Loucy (cell line): ENCODE measurements at regions not wholly inside any gene's neighbourhood (a gene's known extent, or its start where the extent isn't known, plus 50 kb on each side); places are given as distances from the start of the nearest gene placed in this dataset.

ENCODE experiments used
- EZH2phosphoT487 ChIP-seq: fragments of 200-600 bp; IDR thresholded peaks from 2 replicates; pipeline ENCODE4 v1.6.1; 2018; ENCODE audit warnings: antibody characterized with exemption, mild to moderate bottlenecking, moderate library complexity, borderline replicate concordance
- TF ChIP-seq, protein P1 (sequence below): fragments of 200-600 bp; sonication (generic); conservative IDR thresholded peaks from 2 replicates; pipeline ENCODE4 v1.5.1; 2014; ENCODE audit warnings: mild to moderate bottlenecking, antibody characterized with exemption, low read length

DNA sequence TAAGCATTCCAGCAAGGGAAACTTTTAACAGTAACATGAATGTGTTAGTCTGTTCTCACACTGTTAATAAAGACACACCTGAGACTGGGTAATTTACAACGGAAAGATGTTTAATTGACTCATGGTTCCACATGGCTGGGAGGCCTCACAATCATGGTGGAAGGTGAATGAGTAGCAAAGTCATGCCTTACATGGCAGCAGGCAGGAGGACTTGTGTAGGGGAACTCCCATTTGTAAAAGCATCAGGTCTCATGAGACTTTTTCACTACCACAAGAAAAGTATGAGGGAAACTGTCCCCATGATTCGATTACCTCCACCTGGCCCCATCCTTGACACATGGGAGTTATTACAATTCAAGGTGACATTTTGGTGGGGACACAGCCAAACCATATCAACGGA, 168.3 kb downstream of the PAH start:
- TF ChIP-seq, protein P1, sequence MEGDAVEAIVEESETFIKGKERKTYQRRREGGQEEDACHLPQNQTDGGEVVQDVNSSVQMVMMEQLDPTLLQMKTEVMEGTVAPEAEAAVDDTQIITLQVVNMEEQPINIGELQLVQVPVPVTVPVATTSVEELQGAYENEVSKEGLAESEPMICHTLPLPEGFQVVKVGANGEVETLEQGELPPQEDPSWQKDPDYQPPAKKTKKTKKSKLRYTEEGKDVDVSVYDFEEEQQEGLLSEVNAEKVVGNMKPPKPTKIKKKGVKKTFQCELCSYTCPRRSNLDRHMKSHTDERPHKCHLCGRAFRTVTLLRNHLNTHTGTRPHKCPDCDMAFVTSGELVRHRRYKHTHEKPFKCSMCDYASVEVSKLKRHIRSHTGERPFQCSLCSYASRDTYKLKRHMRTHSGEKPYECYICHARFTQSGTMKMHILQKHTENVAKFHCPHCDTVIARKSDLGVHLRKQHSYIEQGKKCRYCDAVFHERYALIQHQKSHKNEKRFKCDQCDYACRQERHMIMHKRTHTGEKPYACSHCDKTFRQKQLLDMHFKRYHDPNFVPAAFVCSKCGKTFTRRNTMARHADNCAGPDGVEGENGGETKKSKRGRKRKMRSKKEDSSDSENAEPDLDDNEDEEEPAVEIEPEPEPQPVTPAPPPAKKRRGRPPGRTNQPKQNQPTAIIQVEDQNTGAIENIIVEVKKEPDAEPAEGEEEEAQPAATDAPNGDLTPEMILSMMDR, result no peak
- no peak for TF ChIP-seq EZH2phosphoT487
